GM23338 (cell line): ENCODE measurements at regions not wholly inside any gene's neighbourhood (a gene's known extent, or its start where the extent isn't known, plus 50 kb on each side); places are given as distances from the start of the nearest gene placed in this dataset.

ENCODE experiments used
- ATAC-seq: fragments of 200-7000 bp; cut with Tn5 transposase; 3 replicates; pipeline ENCODE4 v1.9.1; 2020
- DNase-seq: peaks from one replicate; pipeline ENCODE4 v3.0.0-alpha.2; 2015; ENCODE audit warnings: low spot score
- H2AFZ ChIP-seq: fragments of 200-600 bp; sonication (generic); 2 replicates; pipeline ENCODE4 v1.8.0; 2016; ENCODE audit warnings: antibody characterized with exemption, mild to moderate bottlenecking, moderate library complexity
- H3F3A ChIP-seq: fragments of 200-600 bp; sonication (generic); replicated peaks from 2 replicates; pipeline ENCODE4 v1.8.0; 2017; ENCODE audit warnings: antibody characterized with exemption, mixed run types, low read depth
- H3K27ac ChIP-seq: fragments of 200-600 bp; sonication (generic); 2 replicates; pipeline ENCODE4 v1.6.1; 2016; ENCODE audit warnings: low read depth
- H3K27me3 ChIP-seq: fragments of 200-600 bp; sonication (generic); 2 replicates; pipeline ENCODE4 v1.8.0; 2016; ENCODE audit warnings: mild to moderate bottlenecking, mixed run types, moderate library complexity; ENCODE audit not compliant: insufficient read depth
- H3K36me3 ChIP-seq: fragments of 200-600 bp; sonication (generic); 2 replicates; pipeline ENCODE4 v1.8.0; 2016; ENCODE audit warnings: mild to moderate bottlenecking; ENCODE audit not compliant: insufficient read depth
- H3K4me1 ChIP-seq: fragments of 200-600 bp; sonication (generic); 2 replicates; pipeline ENCODE4 v1.8.0; 2016; ENCODE audit warnings: mild to moderate bottlenecking, moderate library complexity; ENCODE audit not compliant: insufficient read depth
- H3K4me2 ChIP-seq: fragments of 200-600 bp; sonication (generic); 2 replicates; pipeline ENCODE4 v1.7.1; 2017; ENCODE audit warnings: mixed run types
- H3K4me3 ChIP-seq: fragments of 200-600 bp; sonication (generic); 2 replicates; pipeline ENCODE4 v1.6.1; 2016; ENCODE audit warnings: mixed run types
- H3K79me2 ChIP-seq: fragments of 200-600 bp; sonication (generic); replicated peaks from 2 replicates; pipeline ENCODE4 v1.8.0; 2017; ENCODE audit warnings: mild to moderate bottlenecking; ENCODE audit not compliant: insufficient read depth
- H3K9me2 ChIP-seq: fragments of 200-600 bp; sonication (generic); 2 replicates; pipeline ENCODE4 v1.8.0; 2017; ENCODE audit not compliant: insufficient read depth
- H4K20me1 ChIP-seq: fragments of 200-600 bp; sonication (generic); replicated peaks from 2 replicates; pipeline ENCODE4 v1.8.0; 2017; ENCODE audit warnings: mild to moderate bottlenecking; ENCODE audit not compliant: insufficient read depth
- H3K27ac Mint-ChIP-seq: 2 replicates; pipeline ENCODE4 v1.8.0; 2020; ENCODE audit warnings: inconsistent platforms, mild to moderate bottlenecking, moderate library complexity, mixed read lengths
- H3K27me3 Mint-ChIP-seq: 3 replicates; pipeline ENCODE4 v1.8.0; 2022; ENCODE audit warnings: low read depth, mild to moderate bottlenecking, moderate library complexity, mixed read lengths, inconsistent platforms; ENCODE audit not compliant: insufficient read depth, poor library complexity
- H3K36me3 Mint-ChIP-seq: 3 replicates; pipeline ENCODE4 v1.8.0; 2021; ENCODE audit warnings: low read depth, mild to moderate bottlenecking, inconsistent platforms, moderate library complexity, mixed read lengths
- H3K4me1 Mint-ChIP-seq: 3 replicates; pipeline ENCODE4 v1.8.0; 2020; ENCODE audit warnings: mild to moderate bottlenecking, inconsistent platforms, mixed read lengths
- H3K4me3 Mint-ChIP-seq: 3 replicates; pipeline ENCODE4 v1.8.0; 2021; ENCODE audit warnings: moderate library complexity, mild to moderate bottlenecking, inconsistent platforms, mixed read lengths
- H3K9me3 Mint-ChIP-seq: 3 replicates; pipeline ENCODE4 v1.8.0; 2020; ENCODE audit warnings: moderate library complexity, mild to moderate bottlenecking, inconsistent platforms, mixed read lengths
- CREB1 ChIP-seq: fragments of 250-450 bp; sonication (Bioruptor Pico); IDR thresholded peaks from 2 replicates; pipeline ENCODE4 v1.5.0; 2020; ENCODE audit warnings: low read depth, mild to moderate bottlenecking, moderate library complexity
- CTCF ChIP-seq, 2 experiments: fragments of 200-600 bp in 1 of 2; sonication (generic) in 1 of 2; conservative IDR thresholded peaks; 2 replicates each; pipeline versions ENCODE4 v1.5.1 to v1.6.1; 2016 to 2017; ENCODE audit warnings: antibody characterized with exemption in 2 of 2, low read depth in 2 of 2, mild to moderate bottlenecking in 2 of 2, moderate library complexity in 1 of 2
- ETS1 ChIP-seq: IDR thresholded peaks from 2 replicates; pipeline ENCODE4 v1.6.1; 2016; ENCODE audit warnings: antibody characterized with exemption
- EZH2 ChIP-seq: fragments of 200-600 bp; sonication (generic); IDR thresholded peaks from one replicate; pipeline ENCODE4 v1.8.0; 2017; ENCODE audit warnings: antibody characterized with exemption, mild to moderate bottlenecking, low read depth; ENCODE audit not compliant: unreplicated experiment
- EZH2phosphoT487 ChIP-seq: fragments of 200-600 bp; sonication (generic); IDR thresholded peaks from one replicate; pipeline ENCODE4 v1.8.1; 2018; ENCODE audit warnings: antibody characterized with exemption; ENCODE audit not compliant: unreplicated experiment
- JUNB ChIP-seq: IDR thresholded peaks from one replicate; pipeline ENCODE4 v1.6.1; 2016; ENCODE audit warnings: antibody characterized with exemption; ENCODE audit not compliant: unreplicated experiment
- NANOG ChIP-seq: IDR thresholded peaks from 2 replicates; pipeline ENCODE4 v1.6.1; 2016; ENCODE audit warnings: antibody characterized with exemption, borderline replicate concordance
- POLR2AphosphoS5 ChIP-seq: IDR thresholded peaks from 2 replicates; pipeline ENCODE4 v1.6.1; 2016; ENCODE audit warnings: antibody characterized with exemption, low read depth
- REST ChIP-seq: IDR thresholded peaks from one replicate; pipeline ENCODE4 v1.6.1; 2018; ENCODE audit warnings: antibody characterized with exemption; ENCODE audit not compliant: unreplicated experiment
- STAT1 ChIP-seq: IDR thresholded peaks from one replicate; pipeline ENCODE4 v1.6.1; 2016; ENCODE audit warnings: antibody characterized with exemption; ENCODE audit not compliant: unreplicated experiment
- ZNF114 ChIP-seq: fragments of 250-450 bp; sonication (Bioruptor Pico); IDR thresholded peaks from 2 replicates; pipeline ENCODE4 v1.5.0; 2020; ENCODE audit warnings: mild to moderate bottlenecking, moderate library complexity
- ZNF331 ChIP-seq: fragments of 250-450 bp; sonication (Bioruptor Pico); IDR thresholded peaks from 2 replicates; pipeline ENCODE4 v1.5.0; 2020; ENCODE audit warnings: low read depth, mild to moderate bottlenecking, moderate library complexity
- ZNF462 ChIP-seq: fragments of 250-450 bp; sonication (Bioruptor Pico); IDR thresholded peaks from 2 replicates; pipeline ENCODE4 v1.5.0; 2020; ENCODE audit warnings: mild to moderate bottlenecking, moderate library complexity

- H3K27ac Mint-ChIP-seq = no peak overlapping the region
- H3K4me3 Mint-ChIP-seq = no peak overlapping the region
- no peak overlapping the region for H3K27ac ChIP-seq
Measured at GRCh38 chr5:84790406-84790805, 405.7 kb upstream of the EDIL3 start.

More at GRCh38 chr5:84790406-84790805, 405.7 kb upstream of the EDIL3 start:
- H3K9me2 ChIP-seq = no peaks in the 10 kb centered on the region
- no peaks in the 10 kb centered on the region for H3K79me2 ChIP-seq
- Mint-ChIP-seq H3K36me3 (peaks cover 3% of the 10 kb centered on the region; the same call in 2 of the 3 replicates), H3K27me3 (peaks cover 3% of the 10 kb centered on the region), H3K9me3 (peaks cover 4% of the 10 kb centered on the region; the same call in 1 of the 3 replicates), H3K4me1 (no peaks in the 10 kb centered on the region)
- no peak for DNase-seq
- TF ChIP-seq EZH2phosphoT487 (no peak), NANOG (no peak), POLR2AphosphoS5 (no peak), CTCF (conservative IDR thresholded peaks at IDR 0.05; ENCODE audit: low read depth in 2 of 2) (no peak), REST (no peak), JUNB (no peak), CREB1 (no peak), STAT1 (no peak), ZNF331 (CRISPR knock-in tag) (no peak), ETS1 (no peak), ZNF114 (CRISPR knock-in tag) (no peak), EZH2 (no peak), ZNF462 (CRISPR knock-in tag) (no peak)
- no peaks in the 10 kb centered on the region for H3K36me3 ChIP-seq
- H2AFZ ChIP-seq = no peak overlapping the region
- H3K4me2 ChIP-seq = no peak overlapping the region
- ATAC-seq = no peak
- no peaks in the 10 kb centered on the region for H3K27me3 ChIP-seq
- no peaks in the 10 kb centered on the region for H3K4me1 ChIP-seq
- no peak overlapping the region for H3K4me3 ChIP-seq
- H3F3A ChIP-seq = no peaks in the 10 kb centered on the region
- no peaks in the 10 kb centered on the region for H4K20me1 ChIP-seq
